Panc1 (cell line): ENCODE measurements at regions not wholly inside any gene's neighbourhood (a gene's known extent, or its start where the extent isn't known, plus 50 kb on each side); places are given as distances from the start of the nearest gene placed in this dataset.

Experiments used
- ATAC-seq: fragments of 200-7000 bp; cut with Tn5 transposase; 2 replicates; pipeline ENCODE4 v1.9.1; 2020; ENCODE audit warnings: mild to moderate bottlenecking, moderate library complexity
- BruUV-seq: library from RNA; stranded (reverse); fragments of 400-500 nt; replicated peaks from 2 replicates; lab custom pipeline; 2021; lab: Mats Ljungman, UMichigan
- CTCF ChIA-PET: fragments of 300-600 bp; sonication (Branson Sonifier 250); formaldehyde crosslinking; loops from one replicate; lab custom pipeline; 2022; ENCODE audit warnings: antibody characterized with exemption; lab: Charles Lee
- POLR2A ChIA-PET: fragments of 300-600 bp; sonication (Branson Sonifier 250); formaldehyde crosslinking; loops from one replicate; lab custom pipeline; 2022; ENCODE audit warnings: antibody characterized with exemption; lab: Charles Lee
- DNase-seq: peaks from one replicate; pipeline ENCODE4 v3.0.0-alpha.2; 2010; ENCODE audit warnings: low read depth, low spot score
- H3K27ac ChIP-seq: 2 replicates; pipeline ENCODE4 v1.5.1; 2011; ENCODE audit warnings: mild to moderate bottlenecking, low read length, inconsistent platforms
- H3K27me3 ChIP-seq: fragments of 200-500 bp; sonication (Bioruptor generic); 2 replicates; pipeline ENCODE4 v1.6.0; 2014; ENCODE audit warnings: low read length, inconsistent platforms; ENCODE audit not compliant: control insufficient read depth, insufficient read depth
- H3K36me3 ChIP-seq: fragments of 200-500 bp; sonication (Bioruptor generic); 2 replicates; pipeline ENCODE4 v1.5.1; 2014; ENCODE audit warnings: inconsistent platforms, mild to moderate bottlenecking, low read length, moderate library complexity; ENCODE audit not compliant: control insufficient read depth, insufficient read depth
- H3K4me1 ChIP-seq: 2 replicates; pipeline ENCODE4 v1.5.1; 2011; ENCODE audit warnings: inconsistent platforms, mild to moderate bottlenecking, low read length, moderate library complexity; ENCODE audit not compliant: control insufficient read depth, insufficient read depth
- H3K4me3 ChIP-seq, 2 experiments: 2 replicates each; pipeline ENCODE4 v1.5.1; 2011 to 2012; ENCODE audit warnings: low read depth in 2 of 2, low read length in 2 of 2, mild to moderate bottlenecking in 2 of 2, inconsistent platforms in 1 of 2, moderate library complexity in 1 of 2
- H3K9me3 ChIP-seq: fragments of 200-500 bp; sonication (Bioruptor generic); 2 replicates; pipeline ENCODE4 v1.5.1; 2014; ENCODE audit warnings: low read depth, mild to moderate bottlenecking, inconsistent platforms, low read length, moderate library complexity; ENCODE audit not compliant: control insufficient read depth, insufficient read depth
- CTCF ChIP-seq: fragments of 450-650 bp; IDR thresholded peaks from 2 replicates; pipeline ENCODE4 v1.5.1; 2017; ENCODE audit warnings: mild to moderate bottlenecking
- POLR2AphosphoS5 ChIP-seq: IDR thresholded peaks from 2 replicates; pipeline ENCODE4 v1.6.1; 2012; ENCODE audit warnings: mild to moderate bottlenecking, low read depth, low read length, moderate library complexity
- SIN3A ChIP-seq: IDR thresholded peaks from 2 replicates; pipeline ENCODE4 v1.6.1; 2012; ENCODE audit warnings: low read depth, mild to moderate bottlenecking, low read length, moderate library complexity, borderline replicate concordance; ENCODE audit not compliant: insufficient read depth
- TCF7L2 ChIP-seq: IDR thresholded peaks from 2 replicates; pipeline ENCODE4 v1.6.1; 2011; ENCODE audit warnings: mild to moderate bottlenecking, low read depth, low read length, inconsistent platforms
- in situ Hi-C: cut with HindIII; loops from 2 replicates; pipeline ENCODE4 v1.10.0; 2016; ENCODE audit warnings: low sequenced_read_pairs, low pct_unique_long_range_greater_than_20kb
- intact Hi-C: fragments of 100-400 bp; cut with micrococcal nuclease; formaldehyde crosslinking; loops from one replicate; pipeline ENCODE4 v1.10.0; 2022; ENCODE audit not compliant: unreplicated experiment
- TF ChIP-seq, protein P1 (sequence below), 2 experiments: IDR thresholded peaks; 2 replicates each; pipeline ENCODE4 v1.6.1; 2011 to 2012; ENCODE audit warnings: low read depth in 2 of 2, control low read depth in 1 of 2, low read length in 1 of 2, mild to moderate bottlenecking in 1 of 2, moderate library complexity in 1 of 2; ENCODE audit not compliant: insufficient read depth in 1 of 2

GRCh38 chr3:5061218-5061569 is 60.9 kb upstream of the ARL8B start:
- BruUV-seq, result no TSS peak
- no peaks in the 10 kb centered on the region for H3K36me3 ChIP-seq
- no peaks in the 10 kb centered on the region for H3K9me3 ChIP-seq
- ATAC-seq, result no peak
- no peak for DNase-seq
- H3K4me1 ChIP-seq, result 0 out of 2 replicates have a peak, but pooled peaks cover 4% of the 10 kb centered on the region
- in situ Hi-C loops, result no loop called here
- no peak overlapping the region for H3K4me3 ChIP-seq
- POLR2A ChIA-PET, result no interaction called here
- no peak for TF ChIP-seq TCF7L2
- no peak for TF ChIP-seq SIN3A
- TF ChIP-seq CTCF, result no peak
- TF ChIP-seq, protein P1, sequence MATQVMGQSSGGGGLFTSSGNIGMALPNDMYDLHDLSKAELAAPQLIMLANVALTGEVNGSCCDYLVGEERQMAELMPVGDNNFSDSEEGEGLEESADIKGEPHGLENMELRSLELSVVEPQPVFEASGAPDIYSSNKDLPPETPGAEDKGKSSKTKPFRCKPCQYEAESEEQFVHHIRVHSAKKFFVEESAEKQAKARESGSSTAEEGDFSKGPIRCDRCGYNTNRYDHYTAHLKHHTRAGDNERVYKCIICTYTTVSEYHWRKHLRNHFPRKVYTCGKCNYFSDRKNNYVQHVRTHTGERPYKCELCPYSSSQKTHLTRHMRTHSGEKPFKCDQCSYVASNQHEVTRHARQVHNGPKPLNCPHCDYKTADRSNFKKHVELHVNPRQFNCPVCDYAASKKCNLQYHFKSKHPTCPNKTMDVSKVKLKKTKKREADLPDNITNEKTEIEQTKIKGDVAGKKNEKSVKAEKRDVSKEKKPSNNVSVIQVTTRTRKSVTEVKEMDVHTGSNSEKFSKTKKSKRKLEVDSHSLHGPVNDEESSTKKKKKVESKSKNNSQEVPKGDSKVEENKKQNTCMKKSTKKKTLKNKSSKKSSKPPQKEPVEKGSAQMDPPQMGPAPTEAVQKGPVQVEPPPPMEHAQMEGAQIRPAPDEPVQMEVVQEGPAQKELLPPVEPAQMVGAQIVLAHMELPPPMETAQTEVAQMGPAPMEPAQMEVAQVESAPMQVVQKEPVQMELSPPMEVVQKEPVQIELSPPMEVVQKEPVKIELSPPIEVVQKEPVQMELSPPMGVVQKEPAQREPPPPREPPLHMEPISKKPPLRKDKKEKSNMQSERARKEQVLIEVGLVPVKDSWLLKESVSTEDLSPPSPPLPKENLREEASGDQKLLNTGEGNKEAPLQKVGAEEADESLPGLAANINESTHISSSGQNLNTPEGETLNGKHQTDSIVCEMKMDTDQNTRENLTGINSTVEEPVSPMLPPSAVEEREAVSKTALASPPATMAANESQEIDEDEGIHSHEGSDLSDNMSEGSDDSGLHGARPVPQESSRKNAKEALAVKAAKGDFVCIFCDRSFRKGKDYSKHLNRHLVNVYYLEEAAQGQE (IDR thresholded peaks at IDR 0.05; ENCODE audit: insufficient read depth in 1 of 2, low read depth in 2 of 2, low read length in 1 of 2), result no peak
- TF ChIP-seq POLR2AphosphoS5, result no peak
- H3K27ac ChIP-seq, result no peak overlapping the region
- CTCF ChIA-PET, result interaction anchor here (0.7 kb wide), 1 partner anchor 548 kb away, joined by 3 read pairs; no protein-coding TSS in a partner anchor
- intact Hi-C loops, result no loop called here
- H3K27me3 ChIP-seq, result no peaks in the 10 kb centered on the region

DNA sequence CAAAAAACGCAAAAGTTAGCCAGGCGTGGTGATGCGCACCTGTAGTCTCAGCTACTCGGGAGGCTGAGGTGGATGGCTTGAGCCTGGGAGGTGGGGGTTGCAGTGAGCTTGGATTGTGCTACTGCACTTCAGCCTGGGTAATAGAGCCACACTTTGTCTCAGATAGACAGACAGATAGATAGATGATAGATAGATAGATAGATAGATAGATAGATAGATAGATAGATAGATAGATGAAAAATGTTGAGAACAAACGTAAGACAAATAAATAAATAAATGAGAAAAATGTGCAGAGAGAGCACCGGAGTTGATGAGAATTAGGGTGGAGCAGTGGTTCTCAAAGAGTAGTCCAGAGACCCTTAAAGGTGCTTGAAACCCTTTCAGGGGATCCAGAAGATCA is 58.4 kb upstream of the ARL8B start:
- TF ChIP-seq SIN3A (no peak), TCF7L2 (no peak), POLR2AphosphoS5 (no peak), CTCF (no peak)
- TF ChIP-seq, protein P1 (IDR thresholded peaks at IDR 0.05; ENCODE audit: insufficient read depth in 1 of 2, low read depth in 2 of 2, low read length in 1 of 2), result no peak
- H3K27me3 ChIP-seq, result no peaks in the 10 kb centered on the region
- no peaks in the 10 kb centered on the region for H3K36me3 ChIP-seq
- no peak overlapping the region for H3K4me3 ChIP-seq
- ATAC-seq (no peak), DNase-seq (no peak)
- no peaks in the 10 kb centered on the region for H3K9me3 ChIP-seq
- BruUV-seq, result no TSS peak
- H3K27ac ChIP-seq, result no peak overlapping the region
- intact Hi-C loops, result no loop called here
- CTCF ChIA-PET, result interaction anchor here (0.7 kb wide), 1 partner anchor 727 kb away, joined by 3 read pairs; no protein-coding TSS in a partner anchor
- in situ Hi-C loops, result no loop called here
- no peaks in the 10 kb centered on the region for H3K4me1 ChIP-seq
- POLR2A ChIA-PET, result no interaction called here
